H9 (cell line): ENCODE measurements at regions not wholly inside any gene's neighbourhood (a gene's known extent, or its start where the extent isn't known, plus 50 kb on each side); places are given as distances from the start of the nearest gene placed in this dataset.

Experiments used
- DNase-seq: peaks from one replicate; pipeline ENCODE4 v3.0.0-alpha.2; 2017
- H2AFZ ChIP-seq: one replicate; pipeline ENCODE4 v1.6.1; 2013; ENCODE audit warnings: mild to moderate bottlenecking, low read length, control low read depth, moderate library complexity
- H2AK5ac ChIP-seq: 2 replicates; pipeline ENCODE4 v1.6.1; 2013; ENCODE audit warnings: low read length, control low read depth, mixed read lengths; ENCODE audit not compliant: insufficient read length
- H2BK120ac ChIP-seq: one replicate; pipeline ENCODE4 v1.6.1; 2013; ENCODE audit warnings: low read depth, mild to moderate bottlenecking, low read length, control low read depth, inconsistent platforms; ENCODE audit not compliant: poor library complexity, severe bottlenecking
- H2BK12ac ChIP-seq: 2 replicates; pipeline ENCODE4 v1.6.1; 2013; ENCODE audit warnings: low read length, control low read depth, mixed read lengths, low read depth; ENCODE audit not compliant: insufficient read length
- H2BK15ac ChIP-seq: 2 replicates; pipeline ENCODE4 v1.6.1; 2013; ENCODE audit warnings: low read depth, low read length, control low read depth
- H2BK20ac ChIP-seq: one replicate; pipeline ENCODE4 v1.6.1; 2013; ENCODE audit warnings: low read depth, mild to moderate bottlenecking, low read length, control low read depth, inconsistent platforms; ENCODE audit not compliant: poor library complexity, severe bottlenecking
- H2BK5ac ChIP-seq: 2 replicates; pipeline ENCODE4 v1.6.1; 2013; ENCODE audit warnings: low read length, control low read depth, mixed read lengths; ENCODE audit not compliant: insufficient read length
- H3K14ac ChIP-seq: 2 replicates; pipeline ENCODE4 v1.6.1; 2013; ENCODE audit warnings: low read length, control low read depth; ENCODE audit not compliant: insufficient read depth
- H3K18ac ChIP-seq: 2 replicates; pipeline ENCODE4 v1.6.1; 2013; ENCODE audit warnings: low read depth, mild to moderate bottlenecking, mixed read lengths, low read length, control low read depth; ENCODE audit not compliant: insufficient read length
- H3K23ac ChIP-seq: 2 replicates; pipeline ENCODE4 v1.6.1; 2013; ENCODE audit warnings: low read length, control low read depth, mixed read lengths, low read depth; ENCODE audit not compliant: insufficient read length
- H3K23me2 ChIP-seq: 2 replicates; pipeline ENCODE4 v1.6.1; 2013; ENCODE audit warnings: low read depth, mild to moderate bottlenecking, mixed read lengths, low read length, control low read depth; ENCODE audit not compliant: insufficient read length, poor library complexity, severe bottlenecking
- H3K27ac ChIP-seq: 2 replicates; pipeline ENCODE4 v1.5.1; 2013; ENCODE audit warnings: low read length, control low read depth, mixed read lengths, low read depth; ENCODE audit not compliant: insufficient read length
- H3K27me3 ChIP-seq: 2 replicates; pipeline ENCODE4 v1.6.1; 2013; ENCODE audit warnings: low read length, control low read depth, inconsistent platforms; ENCODE audit not compliant: insufficient read depth
- H3K4ac ChIP-seq: 2 replicates; pipeline ENCODE4 v1.6.1; 2013; ENCODE audit warnings: low read depth, mild to moderate bottlenecking, control low read depth, inconsistent platforms, low read length, moderate library complexity
- H3K4me1 ChIP-seq: 2 replicates; pipeline ENCODE4 v1.6.1; 2013; ENCODE audit warnings: low read length, control low read depth, inconsistent platforms; ENCODE audit not compliant: insufficient read depth
- H3K4me2 ChIP-seq: 2 replicates; pipeline ENCODE4 v1.6.1; 2013; ENCODE audit warnings: low read length, control low read depth, mixed read lengths; ENCODE audit not compliant: insufficient read length, insufficient read depth
- H3K56ac ChIP-seq: 2 replicates; pipeline ENCODE4 v1.6.1; 2013; ENCODE audit warnings: low read depth, mild to moderate bottlenecking, mixed read lengths, low read length, control low read depth; ENCODE audit not compliant: insufficient read length
- H3K79me1 ChIP-seq: 2 replicates; pipeline ENCODE4 v1.6.1; 2013; ENCODE audit warnings: low read depth, mild to moderate bottlenecking, moderate library complexity, low read length, control low read depth, inconsistent platforms; ENCODE audit not compliant: insufficient read depth, poor library complexity, severe bottlenecking
- H3K79me2 ChIP-seq: 2 replicates; pipeline ENCODE4 v1.6.1; 2013; ENCODE audit warnings: low read length, control low read depth, inconsistent platforms; ENCODE audit not compliant: insufficient read depth
- H3K9ac ChIP-seq: 2 replicates; pipeline ENCODE4 v1.6.1; 2013; ENCODE audit warnings: low read length, control low read depth, mixed read lengths; ENCODE audit not compliant: insufficient read length; ENCODE audit errors: extremely low read depth
- H3K9me3 ChIP-seq: one replicate; pipeline ENCODE4 v1.6.1; 2013; ENCODE audit warnings: low read depth, low read length, inconsistent platforms; ENCODE audit not compliant: control insufficient read depth
- H3T11ph ChIP-seq: one replicate; pipeline ENCODE4 v1.6.1; 2013; ENCODE audit warnings: mild to moderate bottlenecking, low read length, control low read depth, inconsistent platforms
- H4K20me1 ChIP-seq: one replicate; pipeline ENCODE4 v1.6.1; 2013; ENCODE audit not compliant: control insufficient read depth, insufficient read length, insufficient read depth
- H4K5ac ChIP-seq: 2 replicates; pipeline ENCODE4 v1.6.1; 2013; ENCODE audit warnings: low read depth, mild to moderate bottlenecking, mixed read lengths, low read length, control low read depth; ENCODE audit not compliant: insufficient read length
- H4K8ac ChIP-seq: replicated peaks from 2 replicates; pipeline ENCODE4 v1.6.1; 2013; ENCODE audit warnings: low read length, control low read depth, mixed read lengths, low read depth; ENCODE audit not compliant: insufficient read length
- H4K91ac ChIP-seq: 2 replicates; pipeline ENCODE4 v1.6.1; 2013; ENCODE audit warnings: low read depth, mild to moderate bottlenecking, moderate library complexity, mixed read lengths, low read length, control low read depth; ENCODE audit not compliant: insufficient read length
- H3K27ac Mint-ChIP-seq, 3 experiments: 2 replicates in 2 of 3; 3 replicates in 1 of 3; pipeline ENCODE4 v1.8.0; 2020 to 2021; ENCODE audit warnings: mixed read lengths in 3 of 3, mild to moderate bottlenecking in 1 of 3, moderate library complexity in 1 of 3
- H3K27me3 Mint-ChIP-seq: 2 replicates; pipeline ENCODE4 v1.8.0; 2021; ENCODE audit warnings: low read depth, mild to moderate bottlenecking, moderate library complexity, mixed read lengths
- H3K36me3 Mint-ChIP-seq, 3 experiments: 2 replicates in 2 of 3; 3 replicates in 1 of 3; pipeline ENCODE4 v1.8.0; 2020 to 2021; ENCODE audit warnings: low read depth in 3 of 3, mixed read lengths in 3 of 3; ENCODE audit not compliant: insufficient read depth in 1 of 3
- H3K4me1 Mint-ChIP-seq, 2 experiments: 2 replicates each; pipeline ENCODE4 v1.8.0; 2020; ENCODE audit warnings: mixed read lengths in 2 of 2
- H3K4me3 Mint-ChIP-seq, 2 experiments: 2 replicates in 1 of 2; 3 replicates in 1 of 2; pipeline ENCODE4 v1.8.0; 2020 to 2021; ENCODE audit warnings: mild to moderate bottlenecking in 2 of 2, mixed read lengths in 2 of 2, moderate library complexity in 1 of 2
- H3K9me3 Mint-ChIP-seq, 2 experiments: 2 replicates in 1 of 2; 3 replicates in 1 of 2; pipeline ENCODE4 v1.8.0; 2020; ENCODE audit warnings: mild to moderate bottlenecking in 2 of 2, mixed read lengths in 2 of 2, moderate library complexity in 1 of 2
- CTCF ChIP-seq: fragments of 200-600 bp; sonication (generic); conservative IDR thresholded peaks from 3 replicates; pipeline ENCODE4 v1.8.0; 2021; ENCODE audit warnings: antibody characterized with exemption, mild to moderate bottlenecking

- no peak overlapping the region for H2BK12ac ChIP-seq
- no peak overlapping the region for H3K27ac Mint-ChIP-seq
- no peaks in the 10 kb centered on the region for H3K9me3 ChIP-seq
- H3K27me3 ChIP-seq: no peaks in the 10 kb centered on the region
- H3K23ac ChIP-seq: no peak overlapping the region
- H3K9me3 Mint-ChIP-seq: peaks cover 9 to 12% of the 10 kb centered on the region in 2 experiments; a peak in 4 of 5 replicates
- no peak overlapping the region for H3K14ac ChIP-seq
- no peak overlapping the region for H3K9ac ChIP-seq
- H4K5ac ChIP-seq: no peak overlapping the region
- no peak overlapping the region for H3K18ac ChIP-seq
- no peaks in the 10 kb centered on the region for H3K23me2 ChIP-seq
- H2BK15ac ChIP-seq: no peak overlapping the region
- H3K79me1 ChIP-seq: no peaks in the 10 kb centered on the region
- no peak overlapping the region for H2AFZ ChIP-seq
- H3K56ac ChIP-seq: no peak overlapping the region
- H2AK5ac ChIP-seq: no peak overlapping the region
- no peak overlapping the region for H4K8ac ChIP-seq
- H3K4ac ChIP-seq: no peak overlapping the region
- H3K4me1 Mint-ChIP-seq: no peaks in the 10 kb centered on the region
- no peak overlapping the region for H4K91ac ChIP-seq
- H3K4me1 ChIP-seq: no peaks in the 10 kb centered on the region
- H3T11ph ChIP-seq: no peak overlapping the region
- no peak for TF ChIP-seq CTCF
- H3K4me2 ChIP-seq: no peak overlapping the region
- no peaks in the 10 kb centered on the region for H3K27me3 Mint-ChIP-seq
- H2BK5ac ChIP-seq: no peak overlapping the region
- no peak overlapping the region for H3K27ac ChIP-seq
- H3K79me2 ChIP-seq: no peaks in the 10 kb centered on the region
- H2BK120ac ChIP-seq: no peak overlapping the region
- H2BK20ac ChIP-seq: no peak overlapping the region
- no peak overlapping the region for H3K4me3 Mint-ChIP-seq
- peaks cover 2 to 4% (median 2%) of the 10 kb centered on the region in 3 experiments; a peak in 5 of 7 replicates for H3K36me3 Mint-ChIP-seq
- DNase-seq: no peak
- no peaks in the 10 kb centered on the region for H4K20me1 ChIP-seq
Measured at GRCh38 chr21:28444557-28444956, 548.1 kb downstream of the LTN1 start.
